SH-SY5Y (cell line): ENCODE measurements at regions not wholly inside any gene's neighbourhood (a gene's known extent, or its start where the extent isn't known, plus 50 kb on each side); places are given as distances from the start of the nearest gene placed in this dataset.

ENCODE experiments used
- GATA2 ChIP-seq: IDR thresholded peaks from 2 replicates; pipeline ENCODE4 v1.6.1; 2011; ENCODE audit warnings: mild to moderate bottlenecking, low read depth, low read length
- GATA3 ChIP-seq: IDR thresholded peaks from 2 replicates; pipeline ENCODE4 v1.6.1; 2011; ENCODE audit warnings: low read depth, mild to moderate bottlenecking, low read length, moderate library complexity

GRCh38 chr1:13976485-13976884 is 276.5 kb downstream of the PRDM2 start:
- TF ChIP-seq GATA2 (no peak), GATA3 (no peak)
